ENCODE measurements at regions not wholly inside any gene's neighbourhood (a gene's known extent, or its start where the extent isn't known, plus 50 kb on each side); places are given as distances from the start of the nearest gene placed in this dataset.

- Histone ChIP-seq H3K27me3 (ENCODE audit: control insufficient read depth in 1 of 2, insufficient read depth in 2 of 2, low read length in 2 of 2) (peaks cover 2 to 16% of the 10 kb centered on the region in 2 experiments; a peak in 1 of 5 replicates), H3K27ac (ENCODE audit: extremely low read length, insufficient read depth, low read length) (no peak overlapping the region), H3K4me2 (ENCODE audit: low read depth, low read length) (no peak overlapping the region), H2AFZ (ENCODE audit: low read length) (no peak overlapping the region), H3K4me1 (ENCODE audit: insufficient read depth, low read length) (no peaks in the 10 kb centered on the region), H3K79me2 (ENCODE audit: insufficient read depth, low read length) (no peaks in the 10 kb centered on the region), H3K36me3 (replicated peaks in 1 of 2; ENCODE audit: control insufficient read depth in 1 of 2, insufficient read depth in 2 of 2, low read length in 2 of 2) (no peaks in the 10 kb centered on the region), H3K4me3 (replicated peaks in 1 of 3; ENCODE audit: insufficient read depth in 1 of 3, low read depth in 2 of 3, low read length in 3 of 3) (no peak overlapping the region), H3K9ac (ENCODE audit: insufficient read depth, low read depth, low read length) (no peak overlapping the region), H4K20me1 (ENCODE audit: insufficient read depth, low read length) (no peaks in the 10 kb centered on the region), H3K9me3 (ENCODE audit: low read length) (no peaks in the 10 kb centered on the region)
- no peak for TF ChIP-seq NFE2L1 (CRISPR knock-in tag; IDR thresholded peaks at IDR 0.05; ENCODE audit: borderline replicate concordance)
- TF ChIP-seq ZNF296 (CRISPR knock-in tag; conservative IDR thresholded peaks at IDR 0.05) = no peak
- TF ChIP-seq ZNF839 (CRISPR knock-in tag; IDR thresholded peaks at IDR 0.05; ENCODE audit: borderline replicate concordance) = no peak
- TF ChIP-seq PAX8 (CRISPR knock-in tag; IDR thresholded peaks at IDR 0.05; ENCODE audit: borderline replicate concordance) = no peak
- TF ChIP-seq ZBTB14 (CRISPR knock-in tag; IDR thresholded peaks at IDR 0.05) = no peak
- TF ChIP-seq STAT5B (CRISPR knock-in tag; IDR thresholded peaks at IDR 0.05) = no peak
- TF ChIP-seq PAF1 (CRISPR knock-in tag; IDR thresholded peaks at IDR 0.05) = no peak
- TF ChIP-seq EED (CRISPR knock-in tag; IDR thresholded peaks at IDR 0.05) = no peak
- TF ChIP-seq NFYB (CRISPR knock-in tag; IDR thresholded peaks at IDR 0.05) = no peak
- no peak for TF ChIP-seq ZNF879 (CRISPR knock-in tag; IDR thresholded peaks at IDR 0.05)
- TF ChIP-seq PRMT3 (CRISPR knock-in tag; IDR thresholded peaks at IDR 0.05; ENCODE audit: borderline replicate concordance, low read depth) = no peak
- TF ChIP-seq ZNF775 (CRISPR knock-in tag; IDR thresholded peaks at IDR 0.05; ENCODE audit: borderline replicate concordance) = no peak
- TF ChIP-seq ZNF552 (CRISPR knock-in tag; IDR thresholded peaks at IDR 0.05; ENCODE audit: borderline replicate concordance) = no peak
- TF ChIP-seq ZNF772 (CRISPR knock-in tag; IDR thresholded peaks at IDR 0.05) = no peak
- TF ChIP-seq RBM39 (IDR thresholded peaks at IDR 0.05; ENCODE audit: low read depth, low read length, poor library complexity, severe bottlenecking) = no peak
- WGBS (ENCODE audit: low lambda C conversion rate) = 0% methylated on average over 2 of the region's 2 CpGs
- no peak for ATAC-seq
- POLR2A ChIA-PET = no interaction called here
- no peak for FAIRE-seq
- intact Hi-C loops (cut with micrococcal nuclease; ENCODE audit: unreplicated experiment) = no loop called here
- CTCF ChIA-PET (ENCODE audit: low intra/inter-chr PET ratio, low total read pairs) = no interaction called here
- no peak for DNase-seq (ENCODE audit: low spot score)
- in situ Hi-C loops (cut with HindIII; ENCODE audit: extremely low pct_ligation_motif_present, low pct_unique_long_range_greater_than_20kb) = no loop called here
- no TSS peak for BruUV-seq (replicated peaks)
Measured at GRCh38 chr2:177026253-177026652, 186.3 kb upstream of the HNRNPA3 start.

Data from HepG2 (cell line).